SK-N-SH (cell line): ENCODE measurements at regions not wholly inside any gene's neighbourhood (a gene's known extent, or its start where the extent isn't known, plus 50 kb on each side); places are given as distances from the start of the nearest gene placed in this dataset.

Source experiments
- CTCF ChIA-PET: fragments of 300-600, 350-600 bp; formaldehyde crosslinking; extraction: SDS; loops from one replicate; lab custom pipeline; 2021; lab: Yijun Ruan, JAX
- POLR2A ChIA-PET: fragments of 350-600 bp; sonication (Branson Sonifier 250); formaldehyde crosslinking; extraction: SDS; loops from one replicate; lab custom pipeline; 2020; ENCODE audit warnings: antibody characterized with exemption, inconsistent platforms; lab: Yijun Ruan, JAX
- DNase-seq: peaks from one replicate; pipeline ENCODE4 v3.0.0; 2012
- H2AFZ ChIP-seq: fragments of 200-600 bp; sonication (generic); 2 replicates; pipeline ENCODE4 v1.8.1; 2016; ENCODE audit warnings: antibody characterized with exemption, mild to moderate bottlenecking, low read depth
- H3F3A ChIP-seq: fragments of 200-600 bp; sonication (generic); replicated peaks from 2 replicates; pipeline ENCODE3; 2016; ENCODE audit warnings: antibody characterized with exemption, mild to moderate bottlenecking; ENCODE audit not compliant: insufficient read depth
- H3K27ac ChIP-seq, 2 experiments: fragments of 200-500 bp in 1 of 2; fragments of 200-600 bp in 1 of 2; sonication (Bioruptor generic) in 1 of 2; sonication (generic), shearing (Covaris generic) in 1 of 2; 2 replicates each; pipeline versions ENCODE4 v1.5.1 to v1.6.1; 2014 to 2016; ENCODE audit warnings: low read depth in 2 of 2, inconsistent platforms in 1 of 2, low read length in 1 of 2, mild to moderate bottlenecking in 1 of 2, mixed read lengths in 1 of 2
- H3K27me3 ChIP-seq: fragments of 200-600 bp; sonication (generic), shearing (Covaris generic); 2 replicates; pipeline ENCODE4 v1.6.1; 2016; ENCODE audit warnings: mixed run types; ENCODE audit not compliant: insufficient read depth
- H3K36me3 ChIP-seq, 2 experiments: fragments of 200-500 bp in 1 of 2; fragments of 200-600 bp in 1 of 2; sonication (Bioruptor generic) in 1 of 2; sonication (generic) in 1 of 2; replicated peaks in 1 of 2; 2 replicates each; pipeline versions ENCODE3 to v1.5.1; 2014 to 2016; ENCODE audit warnings: low read length in 1 of 2, mild to moderate bottlenecking in 1 of 2; ENCODE audit not compliant: insufficient read depth in 2 of 2, control insufficient read depth in 1 of 2
- H3K4me1 ChIP-seq, 2 experiments: fragments of 200-500 bp in 1 of 2; fragments of 200-600 bp in 1 of 2; sonication (Bioruptor generic) in 1 of 2; sonication (generic), shearing (Covaris generic) in 1 of 2; 2 replicates each; pipeline versions ENCODE4 v1.5.1 to v1.6.1; 2014 to 2016; ENCODE audit warnings: low read depth in 1 of 2, low read length in 1 of 2, mixed run types in 1 of 2; ENCODE audit not compliant: insufficient read depth in 2 of 2, control insufficient read depth in 1 of 2
- H3K4me2 ChIP-seq: fragments of 200-600 bp; sonication (generic), shearing (Covaris generic); 2 replicates; pipeline ENCODE4 v1.6.1; 2017; ENCODE audit warnings: mixed run types
- H3K4me3 ChIP-seq, 2 experiments: fragments of 200-500 bp in 1 of 2; fragments of 200-600 bp in 1 of 2; sonication (Bioruptor generic) in 1 of 2; sonication (generic), shearing (Covaris generic) in 1 of 2; 2 replicates each; pipeline versions ENCODE4 v1.5.1 to v1.8.1; 2014 to 2016; ENCODE audit warnings: low read depth in 2 of 2, inconsistent platforms in 1 of 2, low read length in 1 of 2, mild to moderate bottlenecking in 1 of 2, mixed read lengths in 1 of 2, moderate library complexity in 1 of 2
- H3K79me2 ChIP-seq: fragments of 200-600 bp; sonication (generic); 2 replicates; pipeline ENCODE4 v1.8.1; 2017; ENCODE audit warnings: mild to moderate bottlenecking; ENCODE audit not compliant: insufficient read depth
- H3K9ac ChIP-seq: fragments of 200-600 bp; sonication (generic); 2 replicates; pipeline ENCODE4 v1.6.1; 2017; ENCODE audit warnings: mixed run types
- H3K9me2 ChIP-seq: fragments of 200-600 bp; sonication (generic); 2 replicates; pipeline ENCODE4 v1.6.1; 2017; ENCODE audit warnings: mixed run types
- H3K9me3 ChIP-seq: fragments of 200-600 bp; sonication (generic); 2 replicates; pipeline ENCODE4 v1.6.1; 2017; ENCODE audit warnings: mixed run types, mild to moderate bottlenecking, moderate library complexity
- H4K20me1 ChIP-seq: fragments of 200-600 bp; sonication (generic); 2 replicates; pipeline ENCODE4 v1.6.1; 2017; ENCODE audit warnings: mild to moderate bottlenecking, mixed run types; ENCODE audit not compliant: insufficient read depth
- CTCF ChIP-seq: fragments of 200-600 bp; sonication (generic); IDR thresholded peaks from 2 replicates; pipeline ENCODE4 v1.6.1; 2017; ENCODE audit warnings: antibody characterized with exemption, mild to moderate bottlenecking, moderate library complexity
- EP300 ChIP-seq, 2 experiments: IDR thresholded peaks; 2 replicates each; pipeline versions ENCODE4 v1.4.0 to v1.6.1; 2012; ENCODE audit warnings: borderline replicate concordance in 1 of 2, low read depth in 1 of 2, low read length in 1 of 2
- EZH2phosphoT487 ChIP-seq: fragments of 200-600 bp; sonication (generic); IDR thresholded peaks from 2 replicates; pipeline ENCODE4 v1.6.1; 2017; ENCODE audit warnings: low read depth, mixed run types, mild to moderate bottlenecking, antibody characterized with exemption, moderate library complexity, borderline replicate concordance
- FOXJ3 ChIP-seq: sonication (generic); formaldehyde crosslinking; IDR thresholded peaks from 2 replicates; pipeline ENCODE4 v1.5.1; 2020; ENCODE audit warnings: mild to moderate bottlenecking, missing genetic modification reagents
- FOXM1 ChIP-seq: IDR thresholded peaks from 2 replicates; pipeline ENCODE4 v1.4.0; 2012; ENCODE audit warnings: low read depth, mild to moderate bottlenecking
- GABPA ChIP-seq: IDR thresholded peaks from 2 replicates; pipeline ENCODE4 v1.4.0; 2012; ENCODE audit warnings: low read depth, mild to moderate bottlenecking
- IRF3 ChIP-seq: fragments of 150-350 bp; IDR thresholded peaks from 2 replicates; pipeline ENCODE4 v1.6.1; 2016; ENCODE audit warnings: mild to moderate bottlenecking, low read depth, low read length
- MAX ChIP-seq: IDR thresholded peaks from 2 replicates; pipeline ENCODE4 v1.4.0; 2012; ENCODE audit warnings: low read depth
- NRF1 ChIP-seq: IDR thresholded peaks from 2 replicates; pipeline ENCODE4 v1.6.1; 2012; ENCODE audit warnings: low read depth, mild to moderate bottlenecking, low read length
- POLR2AphosphoS5 ChIP-seq: IDR thresholded peaks from 2 replicates; pipeline ENCODE4 v1.6.1; 2012; ENCODE audit warnings: low read depth, low read length
- RXRA ChIP-seq: IDR thresholded peaks from 2 replicates; pipeline ENCODE4 v1.4.0; 2012; ENCODE audit warnings: low read depth, mild to moderate bottlenecking, borderline replicate concordance
- TAF1 ChIP-seq: IDR thresholded peaks from 2 replicates; pipeline ENCODE4 v1.6.1; 2012; ENCODE audit warnings: low read depth, mild to moderate bottlenecking, low read length, moderate library complexity, borderline replicate concordance
- TCF12 ChIP-seq: IDR thresholded peaks from 2 replicates; pipeline ENCODE4 v1.4.0; 2012
- TEAD4 ChIP-seq: IDR thresholded peaks from 2 replicates; pipeline ENCODE4 v1.4.0; 2012; ENCODE audit warnings: mild to moderate bottlenecking, borderline replicate concordance; ENCODE audit not compliant: insufficient read depth
- USF1 ChIP-seq: IDR thresholded peaks from 2 replicates; pipeline ENCODE4 v1.4.0; 2012; ENCODE audit warnings: low read depth, borderline replicate concordance
- YY1 ChIP-seq: IDR thresholded peaks from 2 replicates; pipeline ENCODE4 v1.4.0; 2012; ENCODE audit warnings: low read depth, mild to moderate bottlenecking
- ZBTB33 ChIP-seq: IDR thresholded peaks from 2 replicates; pipeline ENCODE4 v1.4.0; 2012; ENCODE audit warnings: low read depth, borderline replicate concordance
- WGBS: methylation state at CpG from one replicate; pipeline ENCODE4 v1.1.6; 2017; ENCODE audit warnings: low lambda C conversion rate; 5-methylcytosine and 5-hydroxymethylcytosine counted together

- Histone ChIP-seq H3K36me3 (no peaks in the 10 kb centered on the region), H3F3A (no peaks in the 10 kb centered on the region), H3K4me3 (no peak overlapping the region), H4K20me1 (no peaks in the 10 kb centered on the region), H3K27ac (no peak overlapping the region), H3K4me2 (no peak overlapping the region), H3K27me3 (peaks cover 6% of the 10 kb centered on the region; the same call in 1 of the 2 replicates), H3K4me1 (no peaks in the 10 kb centered on the region; a peak in 1 of 4 replicates), H3K9me3 (no peaks in the 10 kb centered on the region), H3K79me2 (no peaks in the 10 kb centered on the region; the same call in 1 of the 2 replicates), H3K9me2 (no peaks in the 10 kb centered on the region), H2AFZ (no peak overlapping the region), H3K9ac (no peak overlapping the region)
- WGBS: 11% methylated on average over 2 of the region's 2 CpGs
- ChIA-PET POLR2A (no interaction called here), CTCF (no interaction called here)
- no peak for TF ChIP-seq CTCF
- TF ChIP-seq EZH2phosphoT487: no peak
- no peak for TF ChIP-seq IRF3
- no peak for TF ChIP-seq YY1
- TF ChIP-seq GABPA: no peak
- TF ChIP-seq TAF1: no peak
- DNase-seq: no peak
Observed at GRCh38 chr18:73487966-73488365, 620.2 kb upstream of the NETO1 start.

- Histone ChIP-seq H3K4me3 (no peak overlapping the region), H4K20me1 (no peaks in the 10 kb centered on the region), H3K9me2 (no peaks in the 10 kb centered on the region), H3K4me2 (no peak overlapping the region), H2AFZ (no peak overlapping the region), H3F3A (no peaks in the 10 kb centered on the region), H3K27ac (no peak overlapping the region), H3K27me3 (peaks cover 6% of the 10 kb centered on the region; the same call in 1 of the 2 replicates), H3K9me3 (no peaks in the 10 kb centered on the region), H3K36me3 (no peaks in the 10 kb centered on the region), H3K9ac (no peak overlapping the region), H3K4me1 (no peaks in the 10 kb centered on the region; a peak in 1 of 4 replicates), H3K79me2 (no peaks in the 10 kb centered on the region)
- DNase-seq: no peak
- CTCF ChIA-PET: no interaction called here
- WGBS: 3% methylated on average over 3 of the region's 3 CpGs
- TF ChIP-seq GABPA: no peak
- TF ChIP-seq TAF1: no peak
- TF ChIP-seq EZH2phosphoT487: no peak
- TF ChIP-seq EP300 (IDR thresholded peaks at IDR 0.05; ENCODE audit: borderline replicate concordance in 1 of 2, low read depth in 1 of 2, low read length in 1 of 2): no peak
- no peak for TF ChIP-seq USF1
- no peak for TF ChIP-seq MAX
- no peak for TF ChIP-seq ZBTB33
- no peak for TF ChIP-seq TCF12
- no peak for TF ChIP-seq NRF1
- no peak for TF ChIP-seq RXRA
- TF ChIP-seq FOXM1: no peak
- TF ChIP-seq TEAD4: no peak
- no peak for TF ChIP-seq POLR2AphosphoS5
- no peak for TF ChIP-seq FOXJ3 (CRISPR knock-in tag)
- POLR2A ChIA-PET: no interaction called here
Observed at GRCh38 chr18:73485166-73485565, 617.4 kb upstream of the NETO1 start.
